ENCODE measurements at regions not wholly inside any gene's neighbourhood (a gene's known extent, or its start where the extent isn't known, plus 50 kb on each side); places are given as distances from the start of the nearest gene placed in this dataset.

DNA sequence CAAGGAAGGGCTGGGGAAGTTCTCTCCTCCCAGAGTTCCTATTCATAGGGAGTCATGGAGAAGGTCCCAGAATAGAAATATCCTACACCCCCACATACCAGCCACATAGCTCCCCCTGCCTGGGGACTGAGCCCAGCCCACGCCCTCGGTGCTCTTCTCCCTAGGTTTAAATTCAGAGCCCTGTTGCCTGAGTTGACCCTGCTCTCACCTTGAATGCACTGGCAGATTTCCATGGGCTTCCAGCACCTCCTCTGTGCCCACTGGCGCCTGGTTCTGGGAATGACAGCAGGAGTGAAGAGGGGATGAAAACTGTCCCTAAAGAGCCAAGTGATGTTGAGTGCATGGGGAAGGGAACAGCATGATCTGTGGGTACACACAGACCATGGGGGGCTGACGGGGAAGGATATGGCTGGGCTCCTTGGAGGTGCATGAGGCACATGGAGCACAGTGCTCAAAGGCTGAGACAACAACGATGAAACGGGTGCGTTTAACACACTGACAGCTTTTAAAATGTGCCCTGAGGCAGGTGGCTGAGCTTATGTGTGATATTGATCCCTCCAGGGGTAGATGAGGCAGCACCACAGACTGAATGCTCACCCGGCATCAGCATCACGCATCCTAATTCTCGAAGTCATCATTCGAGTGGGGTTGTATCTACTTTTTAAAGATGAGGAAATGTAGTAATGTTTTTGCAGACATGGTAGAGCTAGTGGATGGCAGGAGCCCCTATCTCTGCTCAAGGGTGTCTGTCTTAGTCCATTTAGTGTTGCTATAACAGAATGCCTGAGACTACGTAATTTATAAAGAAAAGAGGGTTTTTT lies 53.7 kb upstream of the IGFBP3 start:
- no peak for DNase-seq

DNA sequence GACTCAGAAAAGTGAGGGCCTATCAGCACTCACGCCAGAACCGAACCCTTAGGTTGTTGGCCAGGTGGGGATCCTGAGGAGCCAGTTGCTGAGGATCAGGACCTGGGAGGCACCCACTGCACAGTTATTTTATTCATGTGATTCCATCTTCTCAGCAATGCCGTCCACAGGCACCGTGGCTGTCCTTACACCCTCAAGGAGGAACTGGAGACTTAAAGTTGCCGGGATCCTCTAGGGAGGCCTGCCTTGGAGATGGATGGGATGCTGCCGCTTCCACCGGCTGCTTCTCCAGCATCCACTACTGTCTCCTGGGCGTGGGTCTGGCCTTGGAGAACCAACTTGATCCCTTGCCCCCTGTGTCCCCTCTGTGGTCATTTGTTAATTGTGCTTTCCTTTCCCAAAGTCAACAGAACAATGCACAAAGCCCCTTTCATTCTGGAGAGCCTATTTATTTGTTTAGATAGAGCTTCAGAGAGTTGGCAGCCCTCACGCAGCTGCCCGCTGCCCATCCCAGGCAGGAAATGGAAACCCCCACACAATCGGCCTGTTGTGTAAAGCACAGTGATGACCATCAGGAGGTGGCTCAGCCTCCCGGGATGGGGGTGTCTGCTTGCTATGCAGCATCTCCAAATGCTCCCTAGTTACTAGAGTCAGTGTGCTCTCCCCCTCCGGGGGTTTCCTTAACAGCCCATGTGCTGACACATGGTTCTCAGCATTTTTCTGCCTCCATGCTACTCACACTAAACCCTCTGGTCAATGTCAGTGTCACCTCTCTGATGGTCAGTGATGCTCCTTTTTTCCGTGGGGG lies 52.9 kb upstream of the IGFBP3 start:
- DNase-seq = no peak

DNA sequence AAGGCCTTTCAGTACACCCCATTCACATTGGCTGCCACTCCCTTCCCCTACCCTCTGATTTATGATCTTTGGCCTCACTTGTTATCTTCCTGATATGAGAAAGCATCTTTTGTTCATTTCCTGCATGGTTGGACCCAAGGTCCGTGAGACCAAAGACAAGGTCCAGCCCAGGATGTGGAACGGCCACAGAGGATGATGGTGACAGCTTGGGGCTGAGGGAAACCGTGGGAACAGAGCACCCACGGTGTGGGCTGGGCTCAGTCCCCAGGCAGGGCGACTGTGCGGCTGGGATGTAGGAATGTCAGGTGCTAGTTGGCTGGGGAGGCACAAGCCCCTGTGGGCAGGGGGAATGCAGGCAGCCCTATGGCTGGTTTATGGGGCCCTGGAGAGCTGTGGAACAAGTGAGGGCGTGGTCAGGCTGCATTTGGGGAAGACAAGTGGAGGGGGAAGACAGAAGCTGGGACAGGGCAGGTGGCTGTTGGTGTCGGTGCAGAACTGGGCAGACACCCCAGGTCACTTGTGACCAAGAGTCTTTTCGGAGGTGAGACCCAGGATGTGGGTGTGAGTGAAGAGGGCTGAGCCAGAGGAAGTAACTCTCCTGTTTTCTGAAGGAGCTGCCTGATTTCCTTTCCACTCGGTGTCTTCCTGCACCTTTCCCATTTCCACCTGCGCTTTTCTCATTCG lies 51.7 kb upstream of the IGFBP3 start:
- DNase-seq = no peak

DNA sequence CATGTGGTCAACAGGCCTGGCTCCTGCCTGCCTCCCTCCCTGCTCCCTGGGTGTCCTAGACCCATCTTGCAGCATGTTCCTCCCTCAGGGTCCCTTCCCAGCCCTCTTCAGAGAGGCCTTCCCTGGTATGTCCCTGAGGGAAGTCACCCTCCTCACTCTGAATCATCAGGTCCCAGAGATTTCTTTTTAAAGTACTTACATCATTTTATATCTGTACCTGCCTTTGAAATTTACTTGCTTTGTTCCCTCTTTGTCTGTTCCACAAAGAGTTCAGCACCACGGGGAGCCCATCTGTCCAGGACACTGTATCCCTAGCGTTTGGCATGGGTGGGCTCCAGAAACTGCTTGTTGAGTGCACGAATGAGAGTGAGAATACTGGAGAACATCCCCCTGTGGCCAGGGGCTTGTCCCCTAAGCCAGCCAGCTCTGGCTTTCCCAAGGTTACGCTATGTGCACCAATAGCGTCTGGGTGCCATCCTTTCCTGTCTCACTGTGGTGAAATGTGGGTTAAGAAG lies 50.6 kb upstream of the IGFBP3 start:
- DNase-seq = no peak

DNA sequence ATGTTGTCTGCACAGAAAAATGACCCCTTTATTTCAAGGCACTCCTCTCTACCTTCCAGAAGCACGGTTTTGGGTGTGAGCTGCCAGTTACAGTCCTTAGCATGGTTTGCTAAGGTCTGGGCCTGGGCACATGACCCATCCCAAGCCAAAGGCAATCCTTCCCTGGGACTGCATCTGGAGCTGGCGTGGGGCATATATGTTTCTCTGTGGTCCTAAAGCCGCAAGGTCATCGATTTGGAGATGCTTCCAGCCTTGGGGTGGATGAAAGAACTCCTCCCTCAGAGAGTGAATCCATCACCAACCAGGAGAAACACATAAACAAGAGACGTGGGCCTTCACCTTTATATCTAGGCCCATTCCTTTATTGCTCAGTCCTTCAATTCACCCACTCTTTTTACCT lies 50.1 kb upstream of the IGFBP3 start:
- DNase-seq = no peak
